Mesendoderm (in vitro differentiated cells): ENCODE measurements at regions not wholly inside any gene's neighbourhood (a gene's known extent, or its start where the extent isn't known, plus 50 kb on each side); places are given as distances from the start of the nearest gene placed in this dataset.

Source experiments
- DNase-seq: peaks from one replicate; pipeline ENCODE4 v3.0.0; 2013
- H2AK5ac ChIP-seq: 2 replicates; pipeline ENCODE4 v1.6.1; 2013; ENCODE audit warnings: low read length, inconsistent platforms
- H2BK120ac ChIP-seq: 2 replicates; pipeline ENCODE4 v1.6.1; 2013; ENCODE audit warnings: low read depth, mild to moderate bottlenecking, low read length, moderate library complexity, mixed read lengths
- H2BK15ac ChIP-seq: replicated peaks from 2 replicates; pipeline ENCODE4 v1.6.1; 2013; ENCODE audit warnings: low read depth, mild to moderate bottlenecking, moderate library complexity
- H2BK5ac ChIP-seq: 2 replicates; pipeline ENCODE4 v1.6.1; 2013; ENCODE audit warnings: low read length, inconsistent platforms
- H3K18ac ChIP-seq: 2 replicates; pipeline ENCODE4 v1.6.1; 2013; ENCODE audit warnings: mild to moderate bottlenecking, low read length, mixed read lengths
- H3K23ac ChIP-seq: one replicate; pipeline ENCODE4 v1.6.1; 2013; ENCODE audit warnings: low read length
- H3K27ac ChIP-seq: 2 replicates; pipeline ENCODE4 v1.5.1; 2013; ENCODE audit warnings: low read depth, mild to moderate bottlenecking, inconsistent platforms, low read length, moderate library complexity
- H3K27me3 ChIP-seq: 2 replicates; pipeline ENCODE4 v1.6.1; 2013; ENCODE audit warnings: low read length, control low read depth, mild to moderate bottlenecking, inconsistent platforms; ENCODE audit not compliant: insufficient read depth, poor library complexity
- H3K36me3 ChIP-seq: 2 replicates; pipeline ENCODE4 v1.6.1; 2013; ENCODE audit warnings: low read length, inconsistent platforms; ENCODE audit not compliant: control insufficient read depth, insufficient read depth
- H3K4ac ChIP-seq: one replicate; pipeline ENCODE4 v1.6.1; 2013; ENCODE audit warnings: low read depth, mild to moderate bottlenecking, low read length, moderate library complexity
- H3K4me1 ChIP-seq: 2 replicates; pipeline ENCODE4 v1.6.1; 2013; ENCODE audit warnings: low read depth, low read length, inconsistent platforms; ENCODE audit not compliant: control insufficient read depth
- H3K4me2 ChIP-seq: 2 replicates; pipeline ENCODE4 v1.6.1; 2013; ENCODE audit warnings: low read length
- H3K4me3 ChIP-seq: 2 replicates; pipeline ENCODE4 v1.5.1; 2013; ENCODE audit warnings: mild to moderate bottlenecking, low read length
- H3K56ac ChIP-seq: one replicate; pipeline ENCODE4 v1.6.1; 2013; ENCODE audit warnings: low read length
- H3K79me1 ChIP-seq: 2 replicates; pipeline ENCODE4 v1.6.1; 2013; ENCODE audit warnings: low read length, inconsistent platforms
- H3K79me2 ChIP-seq: 2 replicates; pipeline ENCODE4 v1.6.1; 2013; ENCODE audit warnings: mild to moderate bottlenecking, low read length; ENCODE audit not compliant: control insufficient read depth, insufficient read depth
- H3K9ac ChIP-seq: 2 replicates; pipeline ENCODE4 v1.6.1; 2013; ENCODE audit warnings: low read length, inconsistent platforms
- H4K5ac ChIP-seq: one replicate; pipeline ENCODE4 v1.6.1; 2013; ENCODE audit warnings: low read length
- H4K8ac ChIP-seq: one replicate; pipeline ENCODE4 v1.6.1; 2013; ENCODE audit warnings: low read depth, mild to moderate bottlenecking, control low read depth, low read length, moderate library complexity
- WGBS: extraction: QIAGEN DNeasy Blood & Tissue Kit; methylation state at CpG from one replicate; pipeline ENCODE4 v1.1.7; 2013; ENCODE audit warnings: low lambda C conversion rate, missing lambda C conversion rate; ENCODE audit not compliant: insufficient coverage; ENCODE audit errors: extremely low coverage; 5-methylcytosine and 5-hydroxymethylcytosine counted together

GRCh38 chr12:58795825-58796224, 124.5 kb downstream of the LRIG3 start:
- Histone ChIP-seq H3K18ac (no peak overlapping the region), H3K79me1 (no peaks in the 10 kb centered on the region), H3K36me3 (no peaks in the 10 kb centered on the region), H4K8ac (no peak overlapping the region), H3K23ac (no peak overlapping the region), H3K4me3 (no peak overlapping the region), H3K27ac (no peak overlapping the region), H2BK120ac (no peak overlapping the region), H4K5ac (no peak overlapping the region), H2BK15ac (no peak overlapping the region), H3K56ac (no peak overlapping the region), H3K9ac (no peak overlapping the region), H2BK5ac (no peak overlapping the region), H3K4ac (no peak overlapping the region), H2AK5ac (no peak overlapping the region), H3K79me2 (no peaks in the 10 kb centered on the region), H3K27me3 (no peaks in the 10 kb centered on the region), H3K4me2 (no peak overlapping the region), H3K4me1 (no peaks in the 10 kb centered on the region)
- WGBS: no CpG with 5 or more reads among the region's 3 CpGs
- no peak for DNase-seq

DNA sequence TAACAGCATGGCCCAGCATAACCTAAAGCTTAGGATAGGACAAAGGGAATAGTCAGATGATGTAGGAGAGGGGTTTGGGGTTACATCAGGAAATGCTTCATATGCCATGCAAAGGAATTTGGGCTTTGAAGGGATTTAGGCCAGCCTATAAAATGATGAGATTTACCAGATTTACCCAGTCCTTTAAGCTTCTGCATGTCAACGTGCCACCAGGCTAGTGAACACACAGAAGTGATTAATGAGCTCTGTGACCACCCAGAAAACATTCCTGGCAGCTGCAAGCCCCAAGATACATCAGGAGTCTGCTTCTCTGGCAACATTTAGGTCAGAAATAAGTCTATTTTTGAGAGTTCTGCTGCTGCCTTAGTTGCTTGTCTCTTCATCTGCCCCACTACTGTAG, 118.3 kb downstream of the LRIG3 start:
- no peak overlapping the region for H2BK120ac ChIP-seq
- no peak overlapping the region for H3K56ac ChIP-seq
- H3K4me1 ChIP-seq: no peaks in the 10 kb centered on the region
- H3K27me3 ChIP-seq: no peaks in the 10 kb centered on the region
- no peak overlapping the region for H3K18ac ChIP-seq
- H4K5ac ChIP-seq: no peak overlapping the region
- no peak overlapping the region for H3K9ac ChIP-seq
- H3K4me2 ChIP-seq: no peak overlapping the region
- no peak overlapping the region for H2BK5ac ChIP-seq
- no peaks in the 10 kb centered on the region for H3K79me2 ChIP-seq
- no peak overlapping the region for H3K4ac ChIP-seq
- no peak overlapping the region for H3K4me3 ChIP-seq
- H3K79me1 ChIP-seq: no peaks in the 10 kb centered on the region
- no peak overlapping the region for H4K8ac ChIP-seq
- no peaks in the 10 kb centered on the region for H3K36me3 ChIP-seq
- WGBS: no CpG with 5 or more reads among the region's 1 CpG
- H2BK15ac ChIP-seq: no peak overlapping the region
- H3K23ac ChIP-seq: no peak overlapping the region
- no peak overlapping the region for H3K27ac ChIP-seq
- DNase-seq: no peak
- H2AK5ac ChIP-seq: no peak overlapping the region

- no peak overlapping the region for H2BK15ac ChIP-seq
- H3K27me3 ChIP-seq: no peaks in the 10 kb centered on the region
- H3K27ac ChIP-seq: no peak overlapping the region
- no peak overlapping the region for H3K18ac ChIP-seq
- no peak overlapping the region for H3K56ac ChIP-seq
- no peak overlapping the region for H2BK5ac ChIP-seq
- no CpG with 5 or more reads among the region's 2 CpGs for WGBS
- no peak overlapping the region for H4K5ac ChIP-seq
- H3K79me2 ChIP-seq: no peaks in the 10 kb centered on the region
- H3K9ac ChIP-seq: no peak overlapping the region
- no peak overlapping the region for H3K4me2 ChIP-seq
- no peaks in the 10 kb centered on the region for H3K79me1 ChIP-seq
- no peak overlapping the region for H3K4me3 ChIP-seq
- no peaks in the 10 kb centered on the region for H3K36me3 ChIP-seq
- peak overlapping the region; percentile 28 for H2BK120ac ChIP-seq
- no peaks in the 10 kb centered on the region for H3K4me1 ChIP-seq
- H3K4ac ChIP-seq: no peak overlapping the region
- no peak overlapping the region for H3K23ac ChIP-seq
- DNase-seq: peak; percentile 31
- no peak overlapping the region for H4K8ac ChIP-seq
- H2AK5ac ChIP-seq: no peak overlapping the region
Measured at GRCh38 chr12:58803908-58804307, 116.4 kb downstream of the LRIG3 start.

DNA sequence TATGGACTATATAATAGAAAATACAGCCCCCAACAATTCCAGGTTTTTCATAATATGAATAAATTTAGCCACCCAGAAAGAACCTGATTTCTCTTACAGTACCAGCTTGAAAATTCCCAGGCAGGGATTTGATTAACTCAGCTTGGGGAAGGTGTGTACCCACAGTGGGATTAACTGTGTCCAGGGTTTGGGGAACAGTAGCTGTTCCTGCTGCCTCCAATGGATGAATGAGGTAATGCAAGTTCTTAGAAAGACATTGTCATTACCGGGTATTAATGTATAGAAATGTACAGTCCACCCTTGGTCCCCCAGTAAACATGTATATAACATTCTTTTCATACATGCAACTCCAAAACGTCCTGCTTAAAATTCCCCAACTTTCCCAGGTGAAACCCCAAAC, 115.6 kb downstream of the LRIG3 start:
- H3K79me2 ChIP-seq: no peaks in the 10 kb centered on the region
- DNase-seq: peak; percentile 31

GRCh38 chr12:58809064-58809607, 111.2 kb downstream of the LRIG3 start:
- Histone ChIP-seq H2AK5ac (no peak overlapping the region), H3K4me2 (no peak overlapping the region), H3K9ac (no peak overlapping the region), H3K23ac (peak overlapping the region; percentile 34), H3K4me3 (no peak overlapping the region), H3K27ac (no peak overlapping the region), H2BK15ac (no peak overlapping the region), H3K79me2 (no peaks in the 10 kb centered on the region), H3K79me1 (no peaks in the 10 kb centered on the region), H3K36me3 (no peaks in the 10 kb centered on the region), H4K8ac (no peak overlapping the region), H4K5ac (no peak overlapping the region), H2BK120ac (no peak overlapping the region), H3K4me1 (no peaks in the 10 kb centered on the region), H2BK5ac (no peak overlapping the region), H3K27me3 (no peaks in the 10 kb centered on the region), H3K18ac (no peak overlapping the region), H3K56ac (no peak overlapping the region), H3K4ac (no peak overlapping the region)
- no peak for DNase-seq
- no CpG with 5 or more reads among the region's 4 CpGs for WGBS

More for the DNA sequence above, 115.6 kb downstream of the LRIG3 start:
- H3K4ac ChIP-seq: no peak overlapping the region
- H3K56ac ChIP-seq: no peak overlapping the region
- H3K4me1 ChIP-seq: no peaks in the 10 kb centered on the region
- H2BK15ac ChIP-seq: no peak overlapping the region
- no peaks in the 10 kb centered on the region for H3K27me3 ChIP-seq
- no peak overlapping the region for H2BK5ac ChIP-seq
- H3K36me3 ChIP-seq: no peaks in the 10 kb centered on the region
- H2AK5ac ChIP-seq: no peak overlapping the region
- no peak overlapping the region for H2BK120ac ChIP-seq
- H4K5ac ChIP-seq: no peak overlapping the region
- no peak overlapping the region for H3K18ac ChIP-seq
- no peak overlapping the region for H3K4me3 ChIP-seq
- no peak overlapping the region for H3K9ac ChIP-seq
- H3K27ac ChIP-seq: no peak overlapping the region
- no CpG with 5 or more reads among the region's 2 CpGs for WGBS
- no peaks in the 10 kb centered on the region for H3K79me1 ChIP-seq
- no peak overlapping the region for H3K23ac ChIP-seq
- no peak overlapping the region for H3K4me2 ChIP-seq
- no peak overlapping the region for H4K8ac ChIP-seq

DNA sequence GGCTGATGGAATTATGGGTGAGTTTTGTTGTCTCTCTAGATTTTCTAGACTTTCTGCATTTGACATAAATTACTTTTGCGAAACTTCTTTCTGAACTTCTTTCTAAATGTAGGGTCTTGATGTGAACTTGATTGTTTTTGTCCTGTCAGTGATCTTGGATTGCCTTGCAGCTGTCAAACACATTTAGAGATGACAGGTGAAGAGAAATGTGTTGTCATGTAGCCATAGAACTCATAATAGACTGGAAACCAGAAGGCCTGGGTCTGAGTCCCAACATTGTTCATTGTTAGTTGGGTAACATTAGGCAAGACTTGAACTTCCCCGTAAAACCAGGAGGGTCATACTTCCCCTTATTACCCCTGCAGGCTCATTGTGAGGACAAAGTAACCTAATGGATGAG, 109.0 kb downstream of the LRIG3 start:
- Histone ChIP-seq H2BK15ac (no peak overlapping the region), H2BK120ac (no peak overlapping the region), H3K4me2 (no peak overlapping the region), H4K8ac (no peak overlapping the region), H3K36me3 (no peaks in the 10 kb centered on the region), H3K4me3 (no peak overlapping the region), H3K27ac (no peak overlapping the region), H2BK5ac (no peak overlapping the region), H2AK5ac (no peak overlapping the region), H3K23ac (no peak overlapping the region), H3K18ac (no peak overlapping the region), H3K27me3 (no peaks in the 10 kb centered on the region), H3K79me2 (no peaks in the 10 kb centered on the region), H3K4me1 (no peaks in the 10 kb centered on the region), H3K9ac (no peak overlapping the region), H3K79me1 (no peaks in the 10 kb centered on the region), H3K4ac (no peak overlapping the region), H3K56ac (no peak overlapping the region), H4K5ac (no peak overlapping the region)
- DNase-seq: no peak
- no CpG with 5 or more reads among the region's 2 CpGs for WGBS
